ENCODE measurements at regions not wholly inside any gene's neighbourhood (a gene's known extent, or its start where the extent isn't known, plus 50 kb on each side); places are given as distances from the start of the nearest gene placed in this dataset.

DNA sequence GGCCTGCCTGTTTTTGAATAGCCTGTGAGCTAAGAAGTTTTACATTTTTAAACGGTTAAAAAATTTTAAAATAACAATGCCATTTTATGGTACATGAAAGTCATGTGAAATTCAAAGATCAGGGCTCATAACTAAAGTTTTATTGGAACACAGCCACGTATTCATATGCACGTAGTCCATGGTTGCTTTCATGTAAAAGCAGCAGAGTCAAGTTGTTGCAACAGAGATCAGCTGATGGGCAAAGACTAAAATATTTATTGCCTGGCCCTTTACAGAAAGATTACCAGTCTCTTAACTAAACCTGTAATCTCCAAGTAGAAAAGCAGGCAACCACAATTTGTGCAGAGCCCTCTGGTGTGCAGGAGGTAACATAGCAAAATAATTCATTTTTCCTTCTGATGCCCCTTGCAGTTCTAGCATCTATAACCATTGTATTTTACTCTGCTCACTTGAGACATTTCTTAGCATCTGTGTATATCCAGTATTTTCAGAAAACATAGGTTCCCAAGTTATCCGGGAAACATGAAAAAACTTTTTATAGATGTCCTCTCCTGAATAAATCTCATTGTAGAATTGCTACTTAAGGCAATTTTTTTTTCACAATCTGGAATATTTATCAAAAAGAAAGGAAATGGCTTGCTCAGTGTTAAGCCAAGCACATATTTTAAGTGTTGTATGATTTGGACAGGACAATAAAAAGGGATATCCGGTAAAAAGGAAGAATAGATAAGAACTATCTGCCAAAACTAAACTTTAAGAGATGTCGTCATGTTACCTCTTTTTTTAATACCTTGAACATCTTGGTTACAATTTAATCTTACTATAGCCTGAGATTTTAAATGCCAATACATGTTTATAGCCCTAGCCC, 430.8 kb downstream of the PLPP3 start:
- H3K36me3 Mint-ChIP-seq (ENCODE audit: insufficient read depth, unreplicated experiment): no peaks in the 10 kb centered on the region
- DNase-seq: no peak
- H3K27me3 Mint-ChIP-seq (ENCODE audit: unreplicated experiment): peaks cover 8% of the 10 kb centered on the region
- H3K4me1 Mint-ChIP-seq (ENCODE audit: low read depth, unreplicated experiment): no peaks in the 10 kb centered on the region
- H3K27ac Mint-ChIP-seq (ENCODE audit: unreplicated experiment): no peak overlapping the region
- no peak overlapping the region for H3K4me3 Mint-ChIP-seq (ENCODE audit: low read depth, unreplicated experiment)
- TF ChIP-seq, protein P1, sequence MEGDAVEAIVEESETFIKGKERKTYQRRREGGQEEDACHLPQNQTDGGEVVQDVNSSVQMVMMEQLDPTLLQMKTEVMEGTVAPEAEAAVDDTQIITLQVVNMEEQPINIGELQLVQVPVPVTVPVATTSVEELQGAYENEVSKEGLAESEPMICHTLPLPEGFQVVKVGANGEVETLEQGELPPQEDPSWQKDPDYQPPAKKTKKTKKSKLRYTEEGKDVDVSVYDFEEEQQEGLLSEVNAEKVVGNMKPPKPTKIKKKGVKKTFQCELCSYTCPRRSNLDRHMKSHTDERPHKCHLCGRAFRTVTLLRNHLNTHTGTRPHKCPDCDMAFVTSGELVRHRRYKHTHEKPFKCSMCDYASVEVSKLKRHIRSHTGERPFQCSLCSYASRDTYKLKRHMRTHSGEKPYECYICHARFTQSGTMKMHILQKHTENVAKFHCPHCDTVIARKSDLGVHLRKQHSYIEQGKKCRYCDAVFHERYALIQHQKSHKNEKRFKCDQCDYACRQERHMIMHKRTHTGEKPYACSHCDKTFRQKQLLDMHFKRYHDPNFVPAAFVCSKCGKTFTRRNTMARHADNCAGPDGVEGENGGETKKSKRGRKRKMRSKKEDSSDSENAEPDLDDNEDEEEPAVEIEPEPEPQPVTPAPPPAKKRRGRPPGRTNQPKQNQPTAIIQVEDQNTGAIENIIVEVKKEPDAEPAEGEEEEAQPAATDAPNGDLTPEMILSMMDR (IDR thresholded peaks at IDR 0.05; ENCODE audit: unreplicated experiment): no peak
- intact Hi-C loops (cut with micrococcal nuclease; ENCODE audit: unreplicated experiment): no loop called here
- H3K9me3 Mint-ChIP-seq (ENCODE audit: low read depth, unreplicated experiment): peaks cover 8% of the 10 kb centered on the region
- CTCF ChIA-PET: no interaction called here
- no TSS peak for BruUV-seq (replicated peaks)

DNA sequence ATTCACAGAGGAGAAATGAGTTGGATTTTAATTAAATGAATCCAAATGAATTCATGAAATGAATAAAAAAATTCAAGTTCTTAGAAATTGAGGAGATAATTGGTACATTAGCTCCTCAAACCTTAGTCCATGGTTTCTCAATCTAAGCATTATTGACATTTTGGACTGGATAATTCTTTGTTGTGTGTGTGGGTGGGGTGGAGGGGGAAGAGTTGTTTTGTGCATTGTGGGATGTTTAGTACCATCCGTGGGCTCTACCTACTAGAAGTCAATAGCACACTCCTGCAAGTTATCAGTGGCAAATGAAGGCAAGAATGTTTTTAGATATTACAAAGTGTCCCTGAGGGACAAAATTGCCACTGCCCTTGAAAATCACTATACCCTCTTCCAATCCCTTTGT, 431.9 kb downstream of the PLPP3 start:
- TF ChIP-seq, protein P1 (IDR thresholded peaks at IDR 0.05; ENCODE audit: unreplicated experiment): no peak
- intact Hi-C loops (cut with micrococcal nuclease; ENCODE audit: unreplicated experiment): no loop called here
- H3K4me3 Mint-ChIP-seq (ENCODE audit: low read depth, unreplicated experiment): no peak overlapping the region
- CTCF ChIA-PET: no interaction called here
- peaks cover 8% of the 10 kb centered on the region for H3K9me3 Mint-ChIP-seq (ENCODE audit: low read depth, unreplicated experiment)
- peaks cover 8% of the 10 kb centered on the region for H3K27me3 Mint-ChIP-seq (ENCODE audit: unreplicated experiment)
- H3K27ac Mint-ChIP-seq (ENCODE audit: unreplicated experiment): no peak overlapping the region
- DNase-seq: no peak
- H3K4me1 Mint-ChIP-seq (ENCODE audit: low read depth, unreplicated experiment): no peaks in the 10 kb centered on the region
- BruUV-seq (replicated peaks): no TSS peak
- no peaks in the 10 kb centered on the region for H3K36me3 Mint-ChIP-seq (ENCODE audit: insufficient read depth, unreplicated experiment)

- H3K27me3 Mint-ChIP-seq (ENCODE audit: unreplicated experiment): peaks cover 8% of the 10 kb centered on the region
- intact Hi-C loops (cut with micrococcal nuclease; ENCODE audit: unreplicated experiment): no loop called here
- no TSS peak for BruUV-seq (replicated peaks)
- CTCF ChIA-PET: no interaction called here
- peaks cover 8% of the 10 kb centered on the region for H3K9me3 Mint-ChIP-seq (ENCODE audit: low read depth, unreplicated experiment)
- TF ChIP-seq, protein P1 (IDR thresholded peaks at IDR 0.05; ENCODE audit: unreplicated experiment): no peak
- no peak overlapping the region for H3K27ac Mint-ChIP-seq (ENCODE audit: unreplicated experiment)
- no peak overlapping the region for H3K4me3 Mint-ChIP-seq (ENCODE audit: low read depth, unreplicated experiment)
- DNase-seq: no peak
- no peaks in the 10 kb centered on the region for H3K4me1 Mint-ChIP-seq (ENCODE audit: low read depth, unreplicated experiment)
- no peaks in the 10 kb centered on the region for H3K36me3 Mint-ChIP-seq (ENCODE audit: insufficient read depth, unreplicated experiment)
These were observed 432.3 kb downstream of the PLPP3 start for GRCh38 chr1:56147034-56147433.

GRCh38 chr1:56146449-56146848, 432.9 kb downstream of the PLPP3 start:
- no TSS peak for BruUV-seq (replicated peaks)
- intact Hi-C loops (cut with micrococcal nuclease; ENCODE audit: unreplicated experiment): no loop called here
- no peaks in the 10 kb centered on the region for H3K4me1 Mint-ChIP-seq (ENCODE audit: low read depth, unreplicated experiment)
- no peak overlapping the region for H3K4me3 Mint-ChIP-seq (ENCODE audit: low read depth, unreplicated experiment)
- no peak overlapping the region for H3K27ac Mint-ChIP-seq (ENCODE audit: unreplicated experiment)
- peaks cover 8% of the 10 kb centered on the region for H3K9me3 Mint-ChIP-seq (ENCODE audit: low read depth, unreplicated experiment)
- CTCF ChIA-PET: no interaction called here
- no peak for DNase-seq
- TF ChIP-seq, protein P1 (IDR thresholded peaks at IDR 0.05; ENCODE audit: unreplicated experiment): no peak
- H3K27me3 Mint-ChIP-seq (ENCODE audit: unreplicated experiment): peaks cover 8% of the 10 kb centered on the region
- no peaks in the 10 kb centered on the region for H3K36me3 Mint-ChIP-seq (ENCODE audit: insufficient read depth, unreplicated experiment)

Measured in Calu3 (cell line).